Epithelial cell of esophagus (primary cell): ENCODE measurements at regions not wholly inside any gene's neighbourhood (a gene's known extent, or its start where the extent isn't known, plus 50 kb on each side); places are given as distances from the start of the nearest gene placed in this dataset.

Source experiments
- DNase-seq: peaks from one replicate; pipeline ENCODE4 v3.0.0; 2010; ENCODE audit warnings: low read depth
- H3K4me3 ChIP-seq: 2 replicates; pipeline ENCODE4 v1.5.1; 2011; ENCODE audit warnings: mild to moderate bottlenecking, low read length, control low read depth
- TF ChIP-seq, protein P1 (sequence below): IDR thresholded peaks from 2 replicates; pipeline ENCODE4 v1.5.1; 2011; ENCODE audit warnings: low read depth, mild to moderate bottlenecking, low read length, control low read depth, inconsistent platforms; ENCODE audit not compliant: insufficient read depth; ENCODE audit errors: missing control alignments

DNA sequence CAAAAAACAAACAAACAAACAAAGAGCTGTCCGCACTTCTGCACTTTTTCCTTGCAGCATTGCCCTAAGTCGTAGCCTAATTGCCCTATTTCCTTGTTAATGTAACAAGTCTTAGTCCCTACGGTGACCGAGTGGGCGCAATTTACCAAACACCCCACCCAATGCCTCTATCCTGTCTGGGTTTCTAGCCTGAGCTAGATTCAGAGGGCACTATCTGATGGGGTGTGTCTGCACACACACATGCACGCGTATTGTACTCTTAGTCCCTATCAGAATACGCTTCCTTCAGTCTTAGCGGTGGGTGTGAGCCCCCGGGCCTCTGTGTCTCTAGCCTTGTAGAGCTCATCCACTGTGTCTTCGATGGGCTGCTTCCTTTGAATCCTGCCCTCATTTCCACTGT, 125.9 kb upstream of the DLG1 start:
- H3K4me3 ChIP-seq: no peak overlapping the region
- TF ChIP-seq, protein P1, sequence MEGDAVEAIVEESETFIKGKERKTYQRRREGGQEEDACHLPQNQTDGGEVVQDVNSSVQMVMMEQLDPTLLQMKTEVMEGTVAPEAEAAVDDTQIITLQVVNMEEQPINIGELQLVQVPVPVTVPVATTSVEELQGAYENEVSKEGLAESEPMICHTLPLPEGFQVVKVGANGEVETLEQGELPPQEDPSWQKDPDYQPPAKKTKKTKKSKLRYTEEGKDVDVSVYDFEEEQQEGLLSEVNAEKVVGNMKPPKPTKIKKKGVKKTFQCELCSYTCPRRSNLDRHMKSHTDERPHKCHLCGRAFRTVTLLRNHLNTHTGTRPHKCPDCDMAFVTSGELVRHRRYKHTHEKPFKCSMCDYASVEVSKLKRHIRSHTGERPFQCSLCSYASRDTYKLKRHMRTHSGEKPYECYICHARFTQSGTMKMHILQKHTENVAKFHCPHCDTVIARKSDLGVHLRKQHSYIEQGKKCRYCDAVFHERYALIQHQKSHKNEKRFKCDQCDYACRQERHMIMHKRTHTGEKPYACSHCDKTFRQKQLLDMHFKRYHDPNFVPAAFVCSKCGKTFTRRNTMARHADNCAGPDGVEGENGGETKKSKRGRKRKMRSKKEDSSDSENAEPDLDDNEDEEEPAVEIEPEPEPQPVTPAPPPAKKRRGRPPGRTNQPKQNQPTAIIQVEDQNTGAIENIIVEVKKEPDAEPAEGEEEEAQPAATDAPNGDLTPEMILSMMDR: no peak
- no peak for DNase-seq

- H3K4me3 ChIP-seq: no peak overlapping the region
- DNase-seq: no peak
- TF ChIP-seq, protein P1: no peak
These were observed 125.0 kb upstream of the DLG1 start for GRCh38 chr3:197423376-197423775.

DNA sequence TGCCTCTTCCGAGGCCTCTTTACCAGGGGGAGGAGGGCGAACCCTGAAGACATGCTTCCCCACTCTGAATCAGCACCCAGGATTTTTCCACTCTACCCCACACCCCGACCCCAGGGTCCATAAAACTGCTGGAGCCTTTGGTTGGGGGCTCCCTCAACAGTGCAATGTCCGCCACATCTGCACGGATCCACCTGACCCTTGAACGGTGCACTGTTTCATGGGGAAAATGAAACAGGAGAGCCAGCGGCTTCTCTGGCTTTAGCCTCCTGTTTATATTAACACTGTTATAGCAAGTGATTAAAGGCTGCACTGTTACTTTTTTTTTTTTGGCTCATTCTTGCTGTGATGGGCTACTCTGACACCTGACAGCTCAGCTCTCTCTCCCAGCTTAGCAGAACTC, 124.1 kb upstream of the DLG1 start:
- H3K4me3 ChIP-seq: no peak overlapping the region
- TF ChIP-seq, protein P1: no peak
- no peak for DNase-seq

- TF ChIP-seq, protein P1: no peak
- no peak overlapping the region for H3K4me3 ChIP-seq
- no peak for DNase-seq
These were observed 122.6 kb upstream of the DLG1 start for GRCh38 chr3:197421021-197421420.

DNA sequence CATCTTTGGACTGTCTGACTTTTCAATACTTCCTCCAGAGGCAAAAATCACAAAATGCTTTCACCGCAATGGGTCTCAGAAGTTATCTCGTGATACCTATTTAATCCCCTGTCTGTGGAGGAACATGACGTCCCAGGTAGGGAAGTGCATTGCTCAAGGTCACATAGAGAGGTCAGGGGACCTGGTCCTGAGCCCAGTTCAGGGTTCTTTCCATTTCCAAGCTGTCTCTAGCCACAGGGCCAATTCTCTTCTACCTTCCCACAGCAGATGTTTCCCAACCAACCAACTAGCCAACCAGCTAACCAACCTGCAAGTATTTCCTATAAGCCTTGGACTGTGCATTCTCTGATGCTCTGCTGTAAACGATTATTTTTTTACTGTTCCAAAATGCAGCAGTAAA, 122.2 kb upstream of the DLG1 start:
- no peak for DNase-seq
- no peak overlapping the region for H3K4me3 ChIP-seq
- TF ChIP-seq, protein P1: no peak

DNA sequence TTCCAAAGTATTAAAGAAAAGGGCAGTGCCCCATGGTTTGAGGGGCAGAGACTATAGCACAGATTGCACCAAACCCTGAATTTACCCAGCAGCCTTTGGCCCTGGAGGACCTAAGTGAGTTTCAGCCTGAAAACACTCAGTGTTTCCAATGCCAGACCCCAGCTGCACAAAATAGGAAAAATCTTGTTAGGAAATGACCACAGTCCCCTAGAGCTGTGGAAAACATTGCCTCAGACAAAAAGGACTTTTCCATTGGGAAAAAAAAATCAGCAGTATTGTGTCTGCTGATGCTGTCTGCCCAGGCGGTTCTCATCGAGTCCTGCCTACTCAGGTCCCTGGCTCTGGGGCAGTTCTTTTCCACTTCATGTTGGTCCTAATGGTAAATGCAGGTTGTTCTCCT, 121.7 kb upstream of the DLG1 start:
- DNase-seq: no peak
- TF ChIP-seq, protein P1: no peak

DNA sequence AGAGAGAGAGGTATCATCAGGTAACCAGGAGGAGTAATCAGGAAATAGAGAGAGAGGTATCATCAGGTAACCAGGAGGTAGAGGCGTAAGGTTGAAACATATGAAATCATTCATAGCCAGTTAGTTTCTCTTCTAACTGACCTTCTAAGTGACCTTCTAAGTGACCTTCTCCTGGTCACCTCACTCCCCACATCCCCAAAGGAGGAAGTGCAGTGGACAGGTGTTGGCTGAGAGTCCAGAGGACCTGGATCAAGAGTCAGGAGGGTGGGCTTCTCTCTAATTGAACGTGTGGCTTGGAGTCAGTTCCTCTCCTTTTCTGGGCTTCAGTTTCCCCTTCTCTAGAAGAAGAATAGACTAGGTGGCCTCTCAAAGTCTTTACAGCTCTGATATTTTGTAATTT, 121.3 kb upstream of the DLG1 start:
- TF ChIP-seq, protein P1: no peak
- no peak for DNase-seq
- H3K4me3 ChIP-seq: no peak overlapping the region

More for the DNA sequence above, 121.7 kb upstream of the DLG1 start:
- no peak overlapping the region for H3K4me3 ChIP-seq
